HG03103 (cell line): ENCODE measurements at regions not wholly inside any gene's neighbourhood (a gene's known extent, or its start where the extent isn't known, plus 50 kb on each side); places are given as distances from the start of the nearest gene placed in this dataset.

Experiments
- ATAC-seq: cut with Tn5 transposase; IDR thresholded peaks from one replicate; pipeline ENCODE4 v1.9.1; 2021; ENCODE audit warnings: low read depth; ENCODE audit not compliant: unreplicated experiment

DNA sequence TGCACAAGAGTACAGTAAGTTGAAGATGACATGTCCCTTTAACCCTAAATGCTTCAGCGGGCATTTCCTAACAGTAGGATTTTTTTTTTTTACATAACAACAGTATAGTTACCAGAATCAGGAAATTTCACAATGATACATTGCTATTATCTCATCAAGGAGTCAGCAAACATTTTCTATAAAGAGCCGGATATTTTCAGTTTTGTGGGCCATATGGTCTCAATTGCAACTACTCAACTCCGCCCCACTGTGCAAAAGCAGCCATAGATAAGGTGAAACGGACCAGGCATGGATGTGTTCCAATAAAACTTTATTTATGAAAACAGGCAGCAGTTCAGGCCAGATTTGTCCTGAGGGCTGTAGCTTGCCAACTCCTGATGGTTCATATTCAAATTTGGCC lies 130.6 kb downstream of the SMAD6 start:
- ATAC-seq = no peak

DNA sequence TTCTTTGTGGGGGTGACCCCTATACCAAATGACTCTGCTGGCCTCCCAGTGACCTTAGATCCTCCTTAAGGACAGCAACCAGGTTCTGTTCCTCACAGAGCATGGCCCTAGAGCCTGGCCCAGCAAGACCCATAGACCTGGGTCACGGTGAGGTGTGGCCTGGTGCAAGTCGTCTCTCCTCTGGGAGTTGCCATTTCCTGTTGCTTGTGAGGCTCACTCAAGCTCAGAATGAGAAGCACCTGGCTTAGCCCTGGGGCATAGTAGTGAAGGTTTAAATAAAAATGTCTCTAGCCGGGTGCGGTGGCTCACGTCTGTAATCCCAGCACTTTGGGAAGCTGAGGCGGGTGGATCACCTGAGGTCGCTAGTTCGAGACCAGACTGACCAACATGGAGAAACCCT lies 131.3 kb downstream of the SMAD6 start:
- ATAC-seq = no peak

DNA sequence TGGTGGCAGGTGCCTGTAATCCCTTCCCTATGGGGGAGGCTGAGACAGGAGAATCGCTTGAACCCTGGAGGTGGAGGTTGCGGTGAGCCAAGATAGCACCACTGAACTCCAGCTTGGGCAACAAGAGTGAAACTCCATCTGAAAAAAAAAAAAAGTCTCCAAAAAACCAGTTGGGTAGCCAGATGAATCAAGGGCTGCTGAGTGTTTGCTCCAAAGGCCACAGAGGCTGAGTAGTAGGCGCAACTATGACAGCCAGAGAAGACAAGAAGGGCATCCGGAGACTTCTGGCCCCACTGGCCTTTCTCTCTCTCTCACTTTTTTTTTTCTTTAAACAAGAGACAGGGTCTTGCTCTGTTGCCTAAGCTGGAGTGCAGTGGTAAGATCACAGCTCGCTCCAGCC lies 131.8 kb downstream of the SMAD6 start:
- ATAC-seq = no peak

DNA sequence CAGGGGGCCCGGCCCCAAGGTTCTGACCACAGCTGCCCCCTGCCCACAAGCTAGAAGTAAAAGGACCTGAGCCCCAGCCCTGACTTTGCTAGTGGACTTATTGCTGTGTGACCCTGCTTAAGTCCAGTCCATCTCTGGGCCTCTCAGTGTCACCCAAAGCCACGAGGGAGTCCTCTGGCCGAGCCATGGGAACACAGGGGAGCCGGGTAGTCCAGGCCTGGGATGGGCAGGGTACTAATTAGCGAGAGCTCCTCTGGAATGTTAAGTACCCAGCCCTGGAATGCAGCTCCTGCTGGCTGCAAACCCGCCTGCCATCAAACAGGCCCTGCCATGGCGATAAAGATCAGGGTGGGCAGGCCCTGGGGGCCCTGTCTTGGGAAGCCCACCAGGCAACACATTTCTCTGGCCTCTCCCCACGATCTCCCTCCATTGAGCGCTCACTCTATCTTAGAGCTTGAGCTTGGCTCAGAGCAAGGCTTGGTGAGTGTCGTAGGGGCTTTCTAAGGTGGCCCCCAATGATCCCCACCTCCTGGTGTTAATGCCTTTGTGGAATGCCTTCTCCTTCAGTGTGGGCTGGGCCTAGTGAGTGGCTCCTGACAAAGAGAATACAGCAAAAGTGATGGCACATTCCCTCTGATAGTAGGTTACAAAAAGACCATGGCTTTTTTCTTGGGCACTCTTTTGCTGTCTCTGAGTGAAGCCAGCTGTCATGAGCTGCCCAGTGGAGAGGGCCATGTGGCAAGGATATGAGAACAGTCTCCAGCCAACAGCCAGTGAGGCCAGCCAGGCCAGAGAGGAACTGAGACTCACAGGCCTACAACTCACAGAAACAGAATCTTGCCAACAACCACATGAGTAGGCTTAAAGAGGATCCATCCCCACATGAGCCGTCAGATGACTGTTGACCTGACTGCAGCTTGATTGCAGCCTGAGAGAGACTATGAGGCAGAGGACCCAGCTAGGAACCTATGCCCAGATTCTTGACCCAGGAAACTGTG lies 133.1 kb downstream of the SMAD6 start:
- ATAC-seq = no peak

DNA sequence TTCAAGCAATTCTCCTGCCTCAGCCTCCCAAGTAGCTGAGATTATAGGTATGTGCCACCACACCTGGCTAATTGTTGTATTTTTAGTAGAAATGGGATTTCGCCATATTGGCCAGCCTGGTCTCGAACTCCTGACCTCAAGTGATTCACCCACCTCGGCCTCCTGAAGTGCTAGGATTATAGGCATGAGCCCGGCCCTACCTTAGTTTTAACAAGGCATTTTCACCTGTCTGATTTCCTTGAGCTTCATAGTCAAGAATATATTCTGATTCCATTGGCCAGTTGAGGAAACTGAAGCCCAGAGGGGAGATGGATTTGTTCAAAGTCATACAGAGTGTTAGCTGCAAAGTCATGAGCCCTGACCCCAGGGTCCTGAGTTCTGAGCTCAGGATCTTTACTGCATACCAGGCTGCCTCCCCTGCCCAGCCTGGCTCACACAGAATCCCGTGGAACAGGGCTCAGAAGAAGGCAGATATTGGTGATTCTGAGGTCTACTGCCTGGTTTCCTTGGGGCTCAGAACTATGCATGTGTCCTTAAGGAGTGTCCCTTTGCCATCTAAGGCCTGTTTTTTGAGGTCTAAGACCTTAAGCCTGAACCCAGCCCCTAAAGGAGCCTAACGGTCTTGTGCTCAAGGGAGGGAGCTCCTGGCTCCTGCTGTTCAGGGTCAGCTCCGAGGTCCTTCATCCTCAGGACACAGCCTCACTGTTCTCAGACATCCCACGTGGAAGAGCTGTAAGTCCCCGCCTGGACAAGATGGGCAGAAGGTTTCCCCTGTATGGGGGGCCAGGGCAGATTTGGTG lies 134.4 kb downstream of the SMAD6 start:
- ATAC-seq = no peak

DNA sequence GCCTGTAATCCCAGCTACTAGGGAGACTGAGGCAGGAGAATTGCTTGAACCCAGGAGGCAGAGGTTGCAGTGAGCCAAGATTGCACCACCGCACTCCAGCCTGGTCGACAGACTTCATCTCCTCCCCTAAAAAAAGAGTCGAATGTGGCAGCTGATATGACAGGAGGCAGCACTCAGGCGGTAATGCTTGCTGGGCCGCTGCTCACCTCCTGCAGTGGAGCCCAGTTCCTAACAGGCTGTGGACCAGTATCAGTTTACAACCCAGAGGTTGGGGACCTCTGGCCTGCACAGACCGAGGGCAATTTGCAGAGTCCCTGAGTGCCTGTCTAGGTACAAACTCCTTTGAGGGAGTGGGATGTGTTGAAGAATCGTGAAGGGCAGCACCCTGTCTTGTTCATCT lies 136.2 kb downstream of the SMAD6 start:
- no peak for ATAC-seq

DNA sequence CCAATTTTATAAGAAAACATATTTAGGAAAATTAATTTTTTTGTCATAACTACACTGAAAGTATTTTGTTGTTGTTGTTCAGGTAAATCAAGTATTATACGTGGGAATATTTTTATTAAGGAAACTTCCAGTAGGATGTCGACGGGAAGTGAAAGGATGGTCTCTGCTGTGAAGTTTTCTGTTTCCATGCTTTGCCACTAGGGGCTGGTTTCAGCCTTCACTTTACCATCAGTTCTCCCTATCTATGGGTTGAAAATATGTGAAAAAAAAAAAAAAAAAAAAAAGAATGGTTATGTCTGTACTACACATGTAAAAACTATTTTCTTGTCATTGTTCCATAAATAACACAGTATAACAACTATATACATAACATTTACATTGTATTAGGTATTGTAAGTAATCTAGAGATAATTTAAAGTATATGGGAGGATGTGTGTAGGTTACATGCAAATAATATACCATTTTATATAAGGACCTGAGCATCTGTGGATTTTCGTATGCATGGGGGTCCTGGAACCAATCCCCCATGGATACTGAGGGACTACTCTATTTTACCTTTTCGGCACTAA lies 136.7 kb downstream of the SMAD6 start:
- no peak for ATAC-seq

DNA sequence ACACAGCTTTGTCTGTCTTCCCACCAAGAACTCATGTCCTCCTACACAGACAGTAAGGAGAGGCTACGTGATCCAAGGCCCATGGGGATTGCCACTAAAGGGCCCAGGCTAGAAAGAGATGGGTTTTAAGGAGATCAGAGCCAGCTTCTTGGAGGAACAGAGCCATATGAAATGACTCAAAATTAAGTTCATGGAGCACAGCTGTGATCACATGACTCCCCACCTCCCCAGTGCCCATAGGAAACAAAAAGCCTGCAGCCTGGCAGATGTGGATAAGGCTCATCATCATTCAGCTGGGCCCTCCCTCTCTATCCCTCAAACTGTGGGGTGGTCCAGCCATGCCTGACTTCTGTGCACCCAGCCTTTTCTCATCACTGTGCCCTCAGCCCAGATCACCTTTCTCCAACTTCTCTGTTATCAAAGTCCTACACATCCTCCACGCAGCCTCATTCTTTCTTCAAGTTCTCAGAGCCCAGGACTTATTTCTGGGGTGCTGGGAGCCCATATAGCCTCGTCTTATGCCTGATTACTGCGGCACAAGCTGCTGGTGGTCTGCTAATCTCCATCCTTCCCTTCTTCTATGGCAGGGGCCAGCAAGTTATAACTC lies 137.6 kb downstream of the SMAD6 start:
- no peak for ATAC-seq

DNA sequence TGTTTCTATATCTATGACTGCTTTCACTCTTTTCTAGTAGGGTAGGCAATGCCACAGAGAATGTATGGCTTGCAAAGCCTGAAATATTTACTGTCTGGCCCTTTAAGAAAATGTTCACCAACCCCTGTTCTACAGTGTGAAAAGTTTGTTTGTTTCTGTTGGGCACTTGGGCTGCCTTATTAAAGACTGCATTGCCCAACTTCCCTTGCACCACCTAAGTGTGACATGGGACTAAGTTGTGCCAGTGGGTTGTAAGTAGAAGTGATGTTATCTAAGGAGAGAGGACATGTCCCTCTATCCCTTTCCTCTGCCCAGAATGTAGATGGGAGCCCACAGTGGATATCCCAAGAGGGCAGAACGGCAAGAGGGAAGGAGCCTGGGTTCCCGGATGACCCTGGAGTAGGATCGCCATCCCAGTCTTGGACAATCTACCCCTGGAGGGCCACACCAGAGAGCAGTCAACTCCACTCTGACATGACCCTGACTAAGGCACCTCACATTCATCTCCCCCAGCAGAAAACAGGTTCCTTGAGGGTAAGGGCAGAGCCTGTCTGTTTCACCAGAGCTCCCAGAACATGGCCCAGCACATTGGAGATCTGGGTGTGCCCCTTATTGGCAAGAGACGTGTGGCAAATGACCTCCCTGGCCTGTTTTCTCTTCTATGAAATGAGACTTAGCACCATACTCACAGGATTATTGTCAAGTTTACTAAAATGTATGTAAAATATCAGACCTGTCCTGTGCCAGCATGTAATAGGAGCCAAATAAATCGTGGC lies 138.8 kb downstream of the SMAD6 start:
- no peak for ATAC-seq

DNA sequence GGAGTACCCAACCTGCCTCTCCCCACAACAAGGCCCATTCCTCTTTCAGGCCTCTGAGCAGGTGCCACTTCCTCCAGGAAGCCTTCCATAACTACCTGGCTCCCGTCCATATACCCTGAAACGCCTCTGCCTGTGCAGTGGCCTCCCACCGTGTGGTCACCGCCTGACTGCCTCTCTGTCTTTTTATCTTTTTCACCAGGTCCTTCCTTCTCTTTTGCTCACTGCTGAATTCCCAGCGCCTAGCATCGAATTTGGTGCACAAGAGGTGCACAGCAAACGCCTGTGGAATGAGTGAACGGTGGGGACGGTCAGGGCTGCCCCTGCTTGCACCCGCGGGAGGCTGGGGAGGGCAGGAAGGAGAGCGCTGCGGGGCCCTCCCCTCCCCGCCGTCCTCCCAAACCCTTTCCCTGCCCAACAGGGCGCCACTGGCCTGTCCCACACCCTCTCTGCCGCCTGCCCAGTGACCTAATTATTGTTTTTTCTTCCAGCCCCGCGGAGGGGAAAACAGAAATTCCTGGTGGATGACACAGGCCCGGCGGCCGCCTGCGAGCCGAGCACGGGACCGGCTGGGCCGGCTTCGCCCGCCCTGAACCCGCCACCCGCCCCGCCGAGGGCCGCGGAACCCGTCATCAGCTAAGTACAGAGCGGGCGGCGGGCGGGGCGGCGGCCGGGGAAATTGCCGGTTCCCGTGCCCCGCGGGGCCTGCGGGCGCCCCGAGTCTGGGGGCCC lies 140.1 kb downstream of the SMAD6 start:
- ATAC-seq = no peak

DNA sequence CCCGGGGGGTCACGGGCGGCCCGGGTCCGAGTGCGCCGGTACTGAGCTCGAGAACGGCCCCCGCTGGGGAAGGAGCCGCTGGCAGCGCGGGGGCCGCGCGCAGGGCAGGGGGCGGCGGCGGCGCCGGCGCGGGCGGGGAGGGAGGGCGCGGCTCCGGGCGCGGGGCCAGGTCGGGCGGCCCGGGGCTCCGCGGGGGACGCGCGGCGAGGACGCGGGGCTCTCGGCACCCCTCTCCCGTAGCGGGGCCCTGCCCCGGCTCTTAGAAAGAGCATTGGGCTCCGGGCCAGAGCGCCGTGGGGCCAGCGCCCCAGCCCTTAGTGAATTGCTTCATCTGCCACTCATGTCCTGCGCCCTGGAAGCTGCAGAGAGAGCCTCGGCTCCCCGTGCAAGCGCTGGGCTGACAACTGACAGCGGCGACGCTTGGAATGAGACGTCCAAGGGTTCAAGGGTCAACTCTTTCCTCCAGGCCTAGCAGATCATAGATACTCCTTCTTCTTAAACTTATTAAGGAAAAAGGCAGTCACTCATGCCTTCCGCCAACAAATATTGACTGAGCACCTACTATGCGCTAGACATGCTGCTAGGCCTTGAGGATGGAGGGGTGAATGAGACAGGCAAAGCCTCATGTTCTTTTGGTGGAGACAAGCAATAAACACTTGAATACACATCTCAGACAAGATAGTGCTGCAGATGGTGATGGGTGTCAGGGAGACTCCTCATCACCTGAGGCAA lies 140.8 kb downstream of the SMAD6 start:
- no peak for ATAC-seq

DNA sequence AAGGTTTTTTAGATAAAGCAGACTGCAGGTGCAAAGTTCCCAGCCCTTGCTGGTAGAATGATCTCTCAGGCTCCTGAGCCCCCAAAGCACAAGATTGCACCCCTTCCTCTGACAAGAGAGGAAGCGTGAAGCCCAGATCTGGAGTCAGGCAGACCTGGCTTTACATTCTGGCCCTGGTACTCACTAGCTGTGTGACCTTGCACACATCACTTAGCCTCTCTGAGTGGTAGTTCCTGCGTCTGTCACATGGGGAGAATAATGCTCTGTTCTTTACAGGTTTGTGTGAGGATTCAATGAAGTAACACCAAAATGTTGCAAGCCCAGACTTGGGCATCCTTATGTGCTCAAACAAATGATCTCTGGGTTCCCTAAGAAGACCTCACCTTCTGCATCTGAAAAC lies 141.5 kb downstream of the SMAD6 start:
- ATAC-seq = no peak

DNA sequence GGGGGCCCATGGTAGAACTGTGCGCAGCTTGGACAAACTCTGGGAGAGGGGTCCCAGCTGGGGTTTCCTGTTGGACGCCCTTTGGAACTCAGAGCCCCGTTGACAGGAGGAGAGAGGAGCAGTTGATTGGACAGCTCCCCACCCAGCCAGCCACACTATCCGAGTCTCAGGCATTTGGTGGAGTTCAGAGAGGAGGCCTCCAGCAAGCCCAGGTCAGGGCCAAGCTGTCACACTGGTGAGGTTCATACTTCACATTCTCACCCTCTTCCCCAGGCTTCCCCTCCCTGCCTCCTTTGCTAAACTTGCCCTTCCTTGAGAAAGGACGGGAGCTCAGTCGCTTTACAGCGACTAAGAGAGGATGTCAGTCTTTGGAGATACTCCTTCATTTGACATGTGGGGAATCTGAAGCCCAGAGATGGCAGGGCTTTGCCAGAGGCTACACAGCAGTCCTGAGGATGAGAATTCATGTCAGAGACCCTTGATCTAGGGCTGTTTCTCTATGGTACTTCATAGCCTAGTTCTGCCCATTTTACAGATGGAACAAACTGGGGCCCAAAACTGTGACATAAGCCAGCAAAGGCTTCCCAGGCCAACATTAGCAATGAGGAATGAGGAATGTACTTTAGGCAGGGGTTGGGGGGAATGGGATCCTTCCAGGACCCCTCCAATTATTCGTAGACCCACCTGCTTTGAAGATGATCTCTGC lies 142.2 kb downstream of the SMAD6 start:
- no peak for ATAC-seq

DNA sequence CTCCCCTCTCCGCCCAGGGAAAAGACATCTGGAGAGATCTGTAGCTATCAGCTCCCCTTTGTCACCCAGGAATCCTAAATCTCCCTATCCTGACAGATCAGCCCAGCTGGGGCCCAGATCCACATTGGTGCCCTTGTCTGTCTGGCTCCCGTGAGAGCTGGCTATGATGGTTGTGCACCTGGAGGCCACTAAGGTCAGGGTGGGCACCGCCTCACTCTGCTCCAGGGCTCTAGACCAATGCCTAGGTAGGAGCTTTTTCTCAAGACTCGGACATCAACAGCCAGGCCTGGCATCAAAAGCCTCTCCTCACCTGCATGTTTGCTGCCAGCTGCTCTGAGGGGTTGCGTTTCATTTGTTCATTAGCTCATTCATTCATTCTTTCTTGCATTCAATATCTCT lies 142.7 kb downstream of the SMAD6 start:
- no peak for ATAC-seq

DNA sequence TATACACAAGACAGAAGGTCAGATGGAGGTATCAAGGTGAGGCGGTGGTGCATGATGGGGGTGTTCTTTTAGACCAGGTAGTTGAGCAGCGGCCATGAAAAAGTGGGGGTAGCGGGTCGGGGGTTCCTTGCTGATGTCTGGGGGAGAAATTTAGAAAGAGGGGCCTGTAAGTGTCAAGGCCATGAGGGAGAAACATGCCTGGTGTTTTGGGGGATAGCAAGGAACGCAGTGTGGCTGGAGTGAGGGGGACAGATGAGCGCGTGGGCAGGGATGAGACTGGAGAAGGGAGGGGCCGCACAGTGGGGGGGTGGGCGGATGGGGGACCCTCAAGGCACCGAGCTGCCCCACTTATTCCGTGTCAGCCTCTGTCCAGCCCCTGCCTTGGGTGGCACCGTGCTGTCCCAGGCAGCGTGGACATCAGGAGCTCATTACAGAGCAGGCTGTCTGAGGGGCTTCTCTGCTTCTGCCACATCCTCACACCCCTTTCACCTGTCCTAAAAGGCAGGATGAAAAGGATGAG lies 143.3 kb downstream of the SMAD6 start:
- no peak for ATAC-seq

DNA sequence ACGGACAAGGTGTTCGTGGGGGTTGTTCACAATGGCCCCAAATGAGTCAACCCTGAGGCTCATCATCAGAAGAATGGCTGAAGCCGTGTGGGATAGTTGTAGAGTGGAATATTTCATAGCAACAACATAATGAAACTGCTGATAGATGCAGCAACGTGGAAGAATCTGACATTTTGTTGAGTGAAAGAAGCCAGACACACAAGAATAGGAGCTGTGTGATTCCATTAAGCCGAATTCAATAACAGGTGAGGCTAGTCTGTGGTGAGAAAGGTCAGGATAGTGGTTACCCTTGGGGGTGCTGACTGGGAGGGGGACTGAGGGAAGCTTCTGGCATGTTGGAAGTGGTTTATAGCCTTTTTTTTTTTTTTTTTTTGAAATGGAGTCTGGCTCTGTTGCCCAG lies 144.0 kb downstream of the SMAD6 start:
- no peak for ATAC-seq

DNA sequence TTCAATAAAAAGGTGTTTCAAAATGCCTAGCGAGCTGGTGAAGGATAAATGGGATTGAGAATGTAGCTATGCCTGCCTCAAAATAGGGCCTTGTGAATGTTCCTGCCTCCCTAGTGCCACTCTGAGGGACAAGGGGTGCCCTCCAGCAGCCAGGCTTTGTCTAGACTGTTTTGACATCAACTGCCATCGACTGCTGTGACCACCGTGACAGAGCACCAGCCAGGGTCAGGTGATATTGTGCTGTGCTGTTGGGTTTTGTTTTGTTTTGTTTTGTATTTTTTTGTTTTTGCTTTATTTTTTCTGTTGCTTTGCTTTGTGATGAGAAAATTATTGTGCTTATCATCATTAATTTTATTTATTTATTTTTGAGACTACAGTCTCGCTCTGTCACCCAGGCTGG lies 144.8 kb downstream of the SMAD6 start:
- no peak for ATAC-seq

DNA sequence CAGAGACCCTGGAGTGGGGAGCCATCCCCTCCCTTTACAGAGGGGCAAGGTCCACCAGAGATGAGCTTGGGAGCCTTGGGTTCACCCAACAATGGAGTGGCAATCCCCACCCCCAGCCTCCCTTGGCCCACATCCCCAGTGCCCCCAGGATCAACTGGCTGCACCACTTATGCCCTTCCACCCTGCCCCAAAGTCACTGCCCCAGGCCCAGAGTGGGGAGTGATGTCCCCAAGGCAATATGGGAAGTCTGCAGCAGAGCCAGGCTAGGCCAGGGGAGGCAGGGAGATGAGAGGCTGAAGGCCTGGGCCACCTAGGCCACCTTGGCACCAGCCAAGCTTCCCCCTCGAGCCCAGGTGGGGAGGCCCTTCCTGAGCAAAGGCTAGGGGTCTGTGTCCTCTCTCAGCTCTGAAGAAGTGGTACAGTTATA lies 145.5 kb downstream of the SMAD6 start:
- no peak for ATAC-seq
